ENCODE measurements at regions not wholly inside any gene's neighbourhood (a gene's known extent, or its start where the extent isn't known, plus 50 kb on each side); places are given as distances from the start of the nearest gene placed in this dataset.

- intact Hi-C loops (cut with micrococcal nuclease; ENCODE audit: unreplicated experiment) (no loop called here), in situ Hi-C loops (cut with HindIII; ENCODE audit: low pct_unique_long_range_greater_than_20kb, low sequenced_read_pairs) (no loop called here)
- Histone ChIP-seq H3K27me3 (ENCODE audit: control insufficient read depth, insufficient read depth, low read length) (no peaks in the 10 kb centered on the region), H3K9me3 (ENCODE audit: control insufficient read depth, insufficient read depth, low read depth, low read length) (no peaks in the 10 kb centered on the region), H3K27ac (ENCODE audit: low read length) (no peak overlapping the region), H3K36me3 (ENCODE audit: control insufficient read depth, insufficient read depth, low read length) (no peaks in the 10 kb centered on the region), H3K4me3 (ENCODE audit: low read depth in 2 of 2, low read length in 2 of 2) (no peak overlapping the region), H3K4me1 (ENCODE audit: control insufficient read depth, insufficient read depth, low read length) (no peaks in the 10 kb centered on the region)
- ATAC-seq (no peak), DNase-seq (ENCODE audit: low read depth, low spot score) (no peak)
- BruUV-seq (replicated peaks): no TSS peak
- CTCF ChIA-PET: no interaction called here
- POLR2A ChIA-PET: no interaction called here
- TF ChIP-seq, protein P1, sequence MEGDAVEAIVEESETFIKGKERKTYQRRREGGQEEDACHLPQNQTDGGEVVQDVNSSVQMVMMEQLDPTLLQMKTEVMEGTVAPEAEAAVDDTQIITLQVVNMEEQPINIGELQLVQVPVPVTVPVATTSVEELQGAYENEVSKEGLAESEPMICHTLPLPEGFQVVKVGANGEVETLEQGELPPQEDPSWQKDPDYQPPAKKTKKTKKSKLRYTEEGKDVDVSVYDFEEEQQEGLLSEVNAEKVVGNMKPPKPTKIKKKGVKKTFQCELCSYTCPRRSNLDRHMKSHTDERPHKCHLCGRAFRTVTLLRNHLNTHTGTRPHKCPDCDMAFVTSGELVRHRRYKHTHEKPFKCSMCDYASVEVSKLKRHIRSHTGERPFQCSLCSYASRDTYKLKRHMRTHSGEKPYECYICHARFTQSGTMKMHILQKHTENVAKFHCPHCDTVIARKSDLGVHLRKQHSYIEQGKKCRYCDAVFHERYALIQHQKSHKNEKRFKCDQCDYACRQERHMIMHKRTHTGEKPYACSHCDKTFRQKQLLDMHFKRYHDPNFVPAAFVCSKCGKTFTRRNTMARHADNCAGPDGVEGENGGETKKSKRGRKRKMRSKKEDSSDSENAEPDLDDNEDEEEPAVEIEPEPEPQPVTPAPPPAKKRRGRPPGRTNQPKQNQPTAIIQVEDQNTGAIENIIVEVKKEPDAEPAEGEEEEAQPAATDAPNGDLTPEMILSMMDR (IDR thresholded peaks at IDR 0.05): no peak
- no peak for TF ChIP-seq SIN3A (IDR thresholded peaks at IDR 0.05; ENCODE audit: borderline replicate concordance, insufficient read depth, low read depth, low read length)
- no peak for TF ChIP-seq TCF7L2 (IDR thresholded peaks at IDR 0.05; ENCODE audit: low read depth, low read length)
- TF ChIP-seq, protein P2, sequence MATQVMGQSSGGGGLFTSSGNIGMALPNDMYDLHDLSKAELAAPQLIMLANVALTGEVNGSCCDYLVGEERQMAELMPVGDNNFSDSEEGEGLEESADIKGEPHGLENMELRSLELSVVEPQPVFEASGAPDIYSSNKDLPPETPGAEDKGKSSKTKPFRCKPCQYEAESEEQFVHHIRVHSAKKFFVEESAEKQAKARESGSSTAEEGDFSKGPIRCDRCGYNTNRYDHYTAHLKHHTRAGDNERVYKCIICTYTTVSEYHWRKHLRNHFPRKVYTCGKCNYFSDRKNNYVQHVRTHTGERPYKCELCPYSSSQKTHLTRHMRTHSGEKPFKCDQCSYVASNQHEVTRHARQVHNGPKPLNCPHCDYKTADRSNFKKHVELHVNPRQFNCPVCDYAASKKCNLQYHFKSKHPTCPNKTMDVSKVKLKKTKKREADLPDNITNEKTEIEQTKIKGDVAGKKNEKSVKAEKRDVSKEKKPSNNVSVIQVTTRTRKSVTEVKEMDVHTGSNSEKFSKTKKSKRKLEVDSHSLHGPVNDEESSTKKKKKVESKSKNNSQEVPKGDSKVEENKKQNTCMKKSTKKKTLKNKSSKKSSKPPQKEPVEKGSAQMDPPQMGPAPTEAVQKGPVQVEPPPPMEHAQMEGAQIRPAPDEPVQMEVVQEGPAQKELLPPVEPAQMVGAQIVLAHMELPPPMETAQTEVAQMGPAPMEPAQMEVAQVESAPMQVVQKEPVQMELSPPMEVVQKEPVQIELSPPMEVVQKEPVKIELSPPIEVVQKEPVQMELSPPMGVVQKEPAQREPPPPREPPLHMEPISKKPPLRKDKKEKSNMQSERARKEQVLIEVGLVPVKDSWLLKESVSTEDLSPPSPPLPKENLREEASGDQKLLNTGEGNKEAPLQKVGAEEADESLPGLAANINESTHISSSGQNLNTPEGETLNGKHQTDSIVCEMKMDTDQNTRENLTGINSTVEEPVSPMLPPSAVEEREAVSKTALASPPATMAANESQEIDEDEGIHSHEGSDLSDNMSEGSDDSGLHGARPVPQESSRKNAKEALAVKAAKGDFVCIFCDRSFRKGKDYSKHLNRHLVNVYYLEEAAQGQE (IDR thresholded peaks at IDR 0.05; ENCODE audit: insufficient read depth in 1 of 2, low read depth in 2 of 2, low read length in 1 of 2): no peak
- no peak for TF ChIP-seq POLR2AphosphoS5 (IDR thresholded peaks at IDR 0.05; ENCODE audit: low read depth, low read length)
These were observed 113.6 kb upstream of the ATP8B1 start for GRCh38 chr18:57916684-57917083.

GRCh38 chr18:57915865-57916582 lies 112.9 kb upstream of the ATP8B1 start:
- TF ChIP-seq, protein P2 (IDR thresholded peaks at IDR 0.05; ENCODE audit: insufficient read depth in 1 of 2, low read depth in 2 of 2, low read length in 1 of 2): no peak
- TF ChIP-seq SIN3A (IDR thresholded peaks at IDR 0.05; ENCODE audit: borderline replicate concordance, insufficient read depth, low read depth, low read length): no peak
- TF ChIP-seq, protein P1 (IDR thresholded peaks at IDR 0.05): no peak
- no peak for TF ChIP-seq POLR2AphosphoS5 (IDR thresholded peaks at IDR 0.05; ENCODE audit: low read depth, low read length)
- no peak for TF ChIP-seq TCF7L2 (IDR thresholded peaks at IDR 0.05; ENCODE audit: low read depth, low read length)
- in situ Hi-C loops (cut with HindIII; ENCODE audit: low pct_unique_long_range_greater_than_20kb, low sequenced_read_pairs): no loop called here

More at GRCh38 chr18:57915865-57916582, 112.9 kb upstream of the ATP8B1 start:
- no TSS peak for BruUV-seq (replicated peaks)
- ChIA-PET CTCF (no interaction called here), POLR2A (no interaction called here)
- no peak for DNase-seq (ENCODE audit: low read depth, low spot score)
- intact Hi-C loops (cut with micrococcal nuclease; ENCODE audit: unreplicated experiment): no loop called here
- ATAC-seq: no peak
- Histone ChIP-seq H3K27me3 (ENCODE audit: control insufficient read depth, insufficient read depth, low read length) (no peaks in the 10 kb centered on the region), H3K9me3 (ENCODE audit: control insufficient read depth, insufficient read depth, low read depth, low read length) (no peaks in the 10 kb centered on the region), H3K36me3 (ENCODE audit: control insufficient read depth, insufficient read depth, low read length) (no peaks in the 10 kb centered on the region), H3K4me1 (ENCODE audit: control insufficient read depth, insufficient read depth, low read length) (no peaks in the 10 kb centered on the region), H3K4me3 (ENCODE audit: low read depth in 2 of 2, low read length in 2 of 2) (no peak overlapping the region), H3K27ac (ENCODE audit: low read length) (no peak overlapping the region)

Data from Panc1 (cell line).